MM.1S (cell line): ENCODE measurements at regions not wholly inside any gene's neighbourhood (a gene's known extent, or its start where the extent isn't known, plus 50 kb on each side); places are given as distances from the start of the nearest gene placed in this dataset.

Experiments used
- DNase-seq: peaks from one replicate; pipeline ENCODE4 v3.0.0-alpha.2; 2015
- H2AFZ ChIP-seq: fragments of 300-600 bp; sonication (generic); 2 replicates; pipeline ENCODE4 v1.6.0; 2016; ENCODE audit warnings: antibody characterized with exemption, low read length
- H3F3A ChIP-seq: fragments of 300-600 bp; sonication (generic); 2 replicates; pipeline ENCODE4 v1.6.1; 2016; ENCODE audit warnings: mild to moderate bottlenecking, antibody characterized with exemption, low read length, moderate library complexity, mixed read lengths; ENCODE audit not compliant: insufficient read depth
- H3K27ac ChIP-seq: fragments of 300-600 bp; sonication (generic); 2 replicates; pipeline ENCODE4 v1.5.1; 2016; ENCODE audit warnings: mild to moderate bottlenecking, low read length
- H3K27me3 ChIP-seq: fragments of 300-600 bp; sonication (generic); replicated peaks from 2 replicates; pipeline ENCODE4 v1.6.0; 2016; ENCODE audit warnings: low read length; ENCODE audit not compliant: insufficient read depth
- H3K36me3 ChIP-seq: fragments of 300-600 bp; sonication (generic); replicated peaks from 2 replicates; pipeline ENCODE4 v1.6.1; 2016; ENCODE audit warnings: mild to moderate bottlenecking, low read length, mixed read lengths; ENCODE audit not compliant: insufficient read depth
- H3K4me1 ChIP-seq: fragments of 300-600 bp; sonication (generic); 2 replicates; pipeline ENCODE4 v1.6.1; 2016; ENCODE audit warnings: low read length, mixed read lengths
- H3K4me2 ChIP-seq: fragments of 300-600 bp; sonication (generic); 2 replicates; pipeline ENCODE4 v1.6.0; 2016; ENCODE audit warnings: low read depth, low read length
- H3K4me3 ChIP-seq: fragments of 300-600 bp; sonication (generic); 2 replicates; pipeline ENCODE4 v1.5.1; 2016; ENCODE audit warnings: low read length, mixed read lengths
- H3K79me2 ChIP-seq: fragments of 300-600 bp; sonication (generic); 2 replicates; pipeline ENCODE4 v1.6.1; 2016; ENCODE audit warnings: mixed run types, low read length, mixed read lengths
- H3K9ac ChIP-seq: fragments of 300-600 bp; sonication (generic); 2 replicates; pipeline ENCODE4 v1.6.1; 2016; ENCODE audit warnings: low read length, mixed read lengths
- H3K9me2 ChIP-seq: fragments of 300-600 bp; sonication (generic); replicated peaks from 2 replicates; pipeline ENCODE4 v1.6.1; 2016; ENCODE audit warnings: mild to moderate bottlenecking, low read length, mixed read lengths; ENCODE audit not compliant: insufficient read depth
- H3K9me3 ChIP-seq: fragments of 300-600 bp; sonication (generic); replicated peaks from 2 replicates; pipeline ENCODE4 v1.6.1; 2016; ENCODE audit warnings: mild to moderate bottlenecking, low read length, mixed read lengths; ENCODE audit not compliant: insufficient read depth
- H4K20me1 ChIP-seq: fragments of 300-600 bp; sonication (generic); 2 replicates; pipeline ENCODE4 v1.6.1; 2016; ENCODE audit warnings: mild to moderate bottlenecking, low read length, moderate library complexity, mixed read lengths; ENCODE audit not compliant: insufficient read depth
- CTCF ChIP-seq: fragments of 300-600 bp; sonication (generic); IDR thresholded peaks from 2 replicates; pipeline ENCODE4 v1.5.1; 2016; ENCODE audit warnings: antibody characterized with exemption, low read length, mixed read lengths
- EZH2 ChIP-seq: fragments of 300-600 bp; sonication (generic); optimal IDR thresholded peaks from 2 replicates; pipeline ENCODE3; 2017; ENCODE audit warnings: low read depth, mild to moderate bottlenecking, antibody characterized with exemption, low read length, mixed read lengths
- EZH2phosphoT487 ChIP-seq: fragments of 300-600 bp; sonication (generic); IDR thresholded peaks from 2 replicates; pipeline ENCODE4 v1.6.1; 2018; ENCODE audit warnings: antibody characterized with exemption, low read length

DNA sequence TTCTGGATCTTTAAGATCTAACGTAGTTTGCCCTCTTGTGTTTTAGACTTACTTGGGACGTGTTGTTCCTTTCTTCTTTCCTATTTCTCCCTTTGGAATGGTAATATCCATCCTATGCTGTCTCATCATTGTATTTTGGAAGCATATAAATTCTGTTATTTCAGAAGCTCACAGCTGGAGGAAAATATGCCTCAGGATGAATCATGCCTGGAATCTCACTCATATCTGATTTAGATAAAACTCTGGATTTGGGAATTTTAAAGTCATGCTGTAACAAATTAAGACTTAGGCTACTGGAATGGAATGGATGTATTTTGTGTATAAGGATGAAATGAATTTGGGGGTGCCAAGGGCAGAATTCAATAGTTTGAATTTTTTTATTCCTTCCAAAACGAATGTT is 245.2 kb upstream of the GULP1 start:
- H4K20me1 ChIP-seq: no peaks in the 10 kb centered on the region
- TF ChIP-seq EZH2phosphoT487 (no peak), CTCF (no peak), EZH2 (no peak)

GRCh38 chr2:188047735-188048134 is 243.9 kb upstream of the GULP1 start:
- Histone ChIP-seq H3K36me3 (no peaks in the 10 kb centered on the region), H3K27ac (no peak overlapping the region), H3K27me3 (no peaks in the 10 kb centered on the region), H3K4me2 (no peak overlapping the region), H3K79me2 (no peaks in the 10 kb centered on the region), H4K20me1 (no peaks in the 10 kb centered on the region), H2AFZ (no peak overlapping the region), H3K9me2 (no peaks in the 10 kb centered on the region), H3F3A (no peaks in the 10 kb centered on the region), H3K4me3 (no peak overlapping the region), H3K9ac (no peak overlapping the region), H3K9me3 (no peaks in the 10 kb centered on the region), H3K4me1 (no peaks in the 10 kb centered on the region)
- no peak for DNase-seq
- no peak for TF ChIP-seq EZH2phosphoT487
- TF ChIP-seq CTCF: no peak
- no peak for TF ChIP-seq EZH2

More for the DNA sequence above, 245.2 kb upstream of the GULP1 start:
- Histone ChIP-seq H3K4me2 (no peak overlapping the region), H3K9me3 (no peaks in the 10 kb centered on the region), H3K4me3 (no peak overlapping the region), H3K4me1 (no peaks in the 10 kb centered on the region), H3F3A (no peaks in the 10 kb centered on the region), H3K27ac (no peak overlapping the region), H3K9ac (no peak overlapping the region), H3K79me2 (no peaks in the 10 kb centered on the region), H2AFZ (no peak overlapping the region), H3K27me3 (no peaks in the 10 kb centered on the region), H3K9me2 (no peaks in the 10 kb centered on the region), H3K36me3 (no peaks in the 10 kb centered on the region)
- DNase-seq: no peak

DNA sequence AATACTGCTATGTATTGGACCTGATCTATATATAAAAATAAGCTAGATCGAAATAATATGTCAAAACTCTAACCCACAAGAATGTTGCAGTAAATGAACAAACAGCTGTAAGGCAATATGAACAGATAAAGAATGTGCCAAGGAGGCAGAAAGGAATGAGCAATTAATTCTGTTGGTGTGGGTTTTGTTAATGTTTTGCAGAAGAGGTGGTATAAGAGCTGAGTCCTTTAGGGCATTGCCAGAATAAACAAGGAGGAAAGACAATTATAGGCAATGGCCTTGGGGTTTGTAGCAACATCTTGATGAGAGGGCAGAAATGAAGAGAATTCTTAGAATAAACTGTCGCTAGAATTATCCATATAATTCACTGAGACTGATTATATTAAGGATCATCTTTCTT is 240.9 kb upstream of the GULP1 start:
- Histone ChIP-seq H3K79me2 (no peaks in the 10 kb centered on the region), H4K20me1 (no peaks in the 10 kb centered on the region), H3K4me3 (no peak overlapping the region), H3K27ac (no peak overlapping the region), H3K9me3 (no peaks in the 10 kb centered on the region), H2AFZ (no peak overlapping the region), H3K36me3 (no peaks in the 10 kb centered on the region), H3K9me2 (no peaks in the 10 kb centered on the region), H3K9ac (no peak overlapping the region), H3F3A (no peaks in the 10 kb centered on the region), H3K4me1 (no peaks in the 10 kb centered on the region), H3K27me3 (no peaks in the 10 kb centered on the region), H3K4me2 (no peak overlapping the region)
- DNase-seq: no peak
- TF ChIP-seq EZH2 (no peak), EZH2phosphoT487 (no peak), CTCF (no peak)

GRCh38 chr2:188051706-188052105 is 240.0 kb upstream of the GULP1 start:
- Histone ChIP-seq H3K27me3 (no peaks in the 10 kb centered on the region), H3K27ac (no peak overlapping the region), H3K36me3 (no peaks in the 10 kb centered on the region), H3K9me2 (no peaks in the 10 kb centered on the region), H4K20me1 (no peaks in the 10 kb centered on the region), H3K4me2 (no peak overlapping the region), H2AFZ (no peak overlapping the region), H3K4me1 (no peaks in the 10 kb centered on the region), H3K79me2 (no peaks in the 10 kb centered on the region), H3F3A (no peaks in the 10 kb centered on the region), H3K9me3 (no peaks in the 10 kb centered on the region), H3K9ac (no peak overlapping the region), H3K4me3 (no peak overlapping the region)
- no peak for TF ChIP-seq EZH2phosphoT487
- TF ChIP-seq CTCF: no peak
- no peak for TF ChIP-seq EZH2
- no peak for DNase-seq
